Omental fat pad (tissue), 3 donors: ENCODE measurements at regions not wholly inside any gene's neighbourhood (a gene's known extent, or its start where the extent isn't known, plus 50 kb on each side); places are given as distances from the start of the nearest gene placed in this dataset.
"Not testable (repeated sequence)": the region's sequence is repeated elsewhere in the genome, so short reads cannot be mapped to it uniquely, and the experiment has no call there.

Experiments used
- ATAC-seq: fragments of 150-250 bp; one replicate; pipeline ENCODE4 v1.9.1; 2016; ENCODE audit warnings: mild to moderate bottlenecking, moderate library complexity; ENCODE audit not compliant: low FRiP score
- DNase-seq: peaks from one replicate; pipeline ENCODE4 v3.0.0-alpha.2; 2019; ENCODE audit warnings: low spot score
- TF ChIP-seq, protein P1 (sequence below), 3 donors: fragments of 450-650 bp; IDR thresholded peaks; one replicate each; pipeline ENCODE4 v1.5.1; 2016 to 2017; ENCODE audit warnings: antibody characterized with exemption in 3 of 3, mild to moderate bottlenecking in 3 of 3, moderate library complexity in 2 of 3

DNA sequence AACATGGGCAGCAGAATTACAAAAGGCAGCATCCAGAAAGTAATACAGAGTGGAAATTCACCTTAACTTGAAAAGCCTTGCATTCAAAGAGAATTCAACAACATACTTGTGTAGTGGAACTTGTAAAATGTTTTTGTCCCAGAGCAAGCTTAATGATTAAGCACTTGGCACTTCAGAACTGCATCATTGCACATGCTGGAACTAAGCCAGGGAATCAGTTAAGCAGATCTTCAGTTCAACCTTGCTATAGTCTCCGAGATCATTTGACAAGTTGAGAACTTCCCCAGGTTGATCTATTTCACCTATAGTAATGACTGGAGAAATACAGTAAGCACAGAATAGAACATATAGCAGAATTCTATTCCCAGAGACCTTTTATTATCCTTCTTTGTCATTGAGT lies 1337.2 kb upstream of the NXPH2 start:
- TF ChIP-seq, protein P1, sequence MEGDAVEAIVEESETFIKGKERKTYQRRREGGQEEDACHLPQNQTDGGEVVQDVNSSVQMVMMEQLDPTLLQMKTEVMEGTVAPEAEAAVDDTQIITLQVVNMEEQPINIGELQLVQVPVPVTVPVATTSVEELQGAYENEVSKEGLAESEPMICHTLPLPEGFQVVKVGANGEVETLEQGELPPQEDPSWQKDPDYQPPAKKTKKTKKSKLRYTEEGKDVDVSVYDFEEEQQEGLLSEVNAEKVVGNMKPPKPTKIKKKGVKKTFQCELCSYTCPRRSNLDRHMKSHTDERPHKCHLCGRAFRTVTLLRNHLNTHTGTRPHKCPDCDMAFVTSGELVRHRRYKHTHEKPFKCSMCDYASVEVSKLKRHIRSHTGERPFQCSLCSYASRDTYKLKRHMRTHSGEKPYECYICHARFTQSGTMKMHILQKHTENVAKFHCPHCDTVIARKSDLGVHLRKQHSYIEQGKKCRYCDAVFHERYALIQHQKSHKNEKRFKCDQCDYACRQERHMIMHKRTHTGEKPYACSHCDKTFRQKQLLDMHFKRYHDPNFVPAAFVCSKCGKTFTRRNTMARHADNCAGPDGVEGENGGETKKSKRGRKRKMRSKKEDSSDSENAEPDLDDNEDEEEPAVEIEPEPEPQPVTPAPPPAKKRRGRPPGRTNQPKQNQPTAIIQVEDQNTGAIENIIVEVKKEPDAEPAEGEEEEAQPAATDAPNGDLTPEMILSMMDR (IDR thresholded peaks at IDR 0.05), result no peak
- ATAC-seq (no peak), DNase-seq (no peak)

DNA sequence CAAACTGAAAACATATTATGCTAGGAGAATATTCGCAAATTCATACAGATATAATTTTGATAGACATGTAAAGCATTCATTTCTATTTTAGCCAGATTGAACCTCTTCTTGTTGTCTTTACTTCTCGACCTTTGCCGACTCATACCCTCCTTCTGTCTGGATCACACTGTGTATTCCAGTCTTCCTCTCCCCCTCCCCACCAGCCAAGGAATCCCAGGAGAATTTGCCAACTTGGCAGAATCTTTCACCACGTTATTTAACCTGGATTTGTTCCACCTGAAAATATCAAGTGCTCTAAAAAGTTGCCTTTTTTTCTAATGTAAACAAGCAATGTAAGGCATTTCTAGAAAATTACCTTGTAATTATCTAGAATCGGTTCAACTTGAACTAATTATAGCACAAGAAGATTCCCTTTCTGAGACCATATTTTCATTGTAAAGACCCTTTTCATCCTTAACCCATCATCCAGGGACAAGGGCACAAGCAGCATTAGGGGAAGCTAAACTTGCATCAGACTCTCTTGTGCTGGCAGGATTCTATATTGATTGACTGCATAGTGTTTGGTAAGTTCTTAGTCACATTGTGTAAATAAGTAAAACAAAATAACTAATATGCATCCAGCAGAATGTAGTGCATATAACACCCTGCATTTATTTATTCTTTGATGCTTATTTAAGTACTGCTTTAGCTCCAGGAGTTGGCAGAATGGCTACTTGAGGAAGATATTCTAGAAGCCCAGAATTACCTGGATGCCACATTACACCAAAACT lies 1328.7 kb upstream of the NXPH2 start:
- DNase-seq (no peak), ATAC-seq (no peak)
- TF ChIP-seq, protein P1 (IDR thresholded peaks at IDR 0.05), result no peak

DNA sequence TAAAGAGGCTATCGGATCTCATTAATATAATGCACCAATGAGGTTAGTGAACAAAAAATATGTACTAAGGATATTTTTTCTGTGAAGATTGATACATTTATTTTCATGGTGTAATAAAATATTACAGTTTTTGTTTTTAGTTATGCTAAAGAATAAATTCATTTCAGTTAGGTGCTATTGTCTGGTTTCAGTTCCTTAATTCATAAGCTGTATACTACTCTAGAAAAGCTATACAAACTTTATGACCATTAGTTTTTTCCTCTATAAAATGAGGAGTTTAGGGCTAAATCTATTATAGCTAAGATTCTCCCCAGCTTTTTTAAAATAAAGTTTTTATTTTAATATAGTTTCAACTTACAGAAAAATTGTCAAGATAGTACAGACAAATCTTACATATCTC lies 1311.7 kb upstream of the NXPH2 start:
- DNase-seq (no peak), ATAC-seq (no peak)
- TF ChIP-seq, protein P1 (IDR thresholded peaks at IDR 0.05), result no peak

DNA sequence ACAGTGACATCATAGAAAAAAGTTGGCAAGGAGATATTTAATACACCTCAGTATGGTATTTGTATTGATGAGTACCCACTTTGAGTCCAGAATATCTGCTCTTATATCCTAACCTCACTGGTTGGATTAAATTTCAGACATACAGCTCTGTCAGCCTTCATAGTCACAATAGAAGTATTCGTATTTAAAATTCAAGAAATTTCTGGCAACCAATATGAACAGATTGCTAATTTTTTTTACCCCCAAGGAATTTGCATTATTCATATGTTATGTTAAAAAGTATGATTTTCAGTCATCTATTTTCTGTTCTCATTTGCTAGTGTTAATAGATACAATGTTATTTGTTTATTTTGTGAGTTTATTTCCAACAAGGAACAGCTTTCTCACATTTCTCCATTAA lies 1306.8 kb upstream of the NXPH2 start:
- ATAC-seq (no peak), DNase-seq (no peak)
- TF ChIP-seq, protein P1 (IDR thresholded peaks at IDR 0.05), result no peak

DNA sequence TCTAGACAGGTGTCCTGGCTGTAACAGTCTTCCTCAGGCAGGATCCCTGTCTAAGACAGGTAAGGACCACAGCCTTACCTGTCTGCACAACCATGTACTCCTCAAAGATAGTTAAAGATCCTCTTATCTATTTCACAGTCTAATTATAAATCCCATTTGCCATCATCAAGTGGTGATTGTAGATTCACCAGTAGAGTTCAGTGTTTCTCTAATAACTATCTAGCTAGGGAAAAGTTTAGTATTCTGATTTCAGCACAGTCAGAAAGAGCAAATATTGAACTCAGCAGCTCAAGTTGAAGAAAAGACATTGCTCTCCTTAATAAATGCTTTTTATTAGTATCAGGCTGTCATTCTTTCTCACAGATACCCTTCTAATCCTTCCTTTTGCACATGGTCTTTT lies 1305.5 kb upstream of the NXPH2 start:
- DNase-seq, result no peak

DNA sequence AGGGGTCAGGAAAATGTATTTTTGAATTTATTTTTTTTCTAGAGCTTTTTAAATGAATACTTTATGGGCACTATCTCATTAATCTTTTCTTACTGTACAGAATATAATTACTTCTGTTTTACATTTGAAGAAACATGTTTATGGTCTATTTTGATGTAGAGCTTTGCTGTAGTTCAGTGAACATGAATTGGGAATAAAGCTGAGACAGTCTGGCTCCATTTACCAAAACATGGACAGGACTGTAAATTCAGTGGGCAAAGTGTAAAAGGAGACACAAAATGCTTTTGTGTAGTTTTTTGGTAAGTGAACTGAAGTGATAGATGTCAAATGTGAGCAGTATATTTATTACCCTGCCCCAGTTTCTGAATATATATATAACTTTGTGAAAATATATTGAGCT lies 1298.8 kb upstream of the NXPH2 start:
- DNase-seq (no peak), ATAC-seq (no peak)
- TF ChIP-seq, protein P1 (IDR thresholded peaks at IDR 0.05), result no peak

More for the DNA sequence above, 1305.5 kb upstream of the NXPH2 start:
- ATAC-seq, result no peak
- TF ChIP-seq, protein P1 (IDR thresholded peaks at IDR 0.05), result no peak

DNA sequence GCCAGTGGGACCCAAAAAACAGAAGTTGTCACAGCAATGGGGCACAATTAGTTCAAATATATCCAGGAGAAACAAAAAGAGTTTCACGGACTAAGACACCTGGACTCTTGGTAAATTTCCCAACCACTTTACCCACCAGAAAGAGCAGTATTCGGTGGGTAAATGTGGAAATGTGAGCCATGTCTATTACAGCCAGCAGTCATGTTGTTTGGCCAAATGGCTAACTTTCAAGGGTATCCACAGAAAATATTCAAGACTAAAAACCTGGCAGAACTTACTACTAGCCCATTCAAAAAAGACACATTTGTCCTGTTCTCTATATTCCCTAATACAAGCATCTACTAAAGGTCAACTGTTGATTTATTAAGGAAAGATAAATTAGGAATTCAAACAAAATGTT lies 1296.0 kb upstream of the NXPH2 start:
- TF ChIP-seq, protein P1 (IDR thresholded peaks at IDR 0.05), result no peak
- DNase-seq, result no peak

DNA sequence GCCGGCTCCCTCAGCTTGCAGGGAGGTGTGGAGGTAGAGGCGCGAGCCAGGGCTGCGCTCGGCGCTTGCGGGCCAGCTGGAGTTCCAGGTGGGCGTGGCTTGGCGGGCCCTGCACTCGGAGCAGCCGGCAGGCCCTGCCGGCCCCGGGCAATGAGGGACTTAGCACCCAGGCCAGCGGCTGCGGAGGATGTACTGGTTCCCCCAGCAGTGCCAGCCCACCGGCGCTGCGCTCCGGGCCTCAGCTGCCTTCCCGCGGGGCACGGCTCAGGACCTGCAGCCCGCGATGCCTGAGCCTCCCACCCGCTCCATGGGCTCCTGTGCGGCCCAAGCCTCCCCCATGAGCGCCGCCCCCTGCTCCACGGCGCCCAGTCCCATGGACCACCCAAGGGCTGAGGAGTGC lies 1293.6 kb upstream of the NXPH2 start:
- ATAC-seq, DNase-seq: not testable (repeated sequence)

More for the DNA sequence above, 1296.0 kb upstream of the NXPH2 start:
- ATAC-seq, result no peak
